Heart right ventricle (tissue), 16 donors: ENCODE measurements at regions not wholly inside any gene's neighbourhood (a gene's known extent, or its start where the extent isn't known, plus 50 kb on each side); places are given as distances from the start of the nearest gene placed in this dataset.

Experiments
- ATAC-seq, 8 donors: fragments of 200-7000 bp; cut with Tn5 transposase; one replicate each; pipeline ENCODE4 v1.9.1; 2020; ENCODE audit warnings: mild to moderate bottlenecking in 8 of 8, moderate library complexity in 8 of 8, moderate number of reproducible peaks in 1 of 8
- DNase-seq, 2 donors: peaks; one replicate each; pipeline ENCODE4 v3.0.0-alpha.2; 2020
- H3K27ac ChIP-seq, 10 donors: fragments of 200-600 bp; sonication (generic) in 2 of 10; one replicate each; pipeline versions ENCODE4 v1.5.0 to v1.8.0; 2020 to 2022; ENCODE audit warnings: mild to moderate bottlenecking in 3 of 10
- H3K27me3 ChIP-seq, 7 donors: fragments of 200-600 bp; one replicate each; pipeline ENCODE4 v1.8.0; 2021 to 2022; ENCODE audit warnings: mild to moderate bottlenecking in 2 of 7
- H3K36me3 ChIP-seq, 9 donors: fragments of 200-600 bp; sonication (generic) in 1 of 9; one replicate each; pipeline versions ENCODE4 v1.5.0 to v1.8.0; 2020 to 2022; ENCODE audit warnings: mild to moderate bottlenecking in 2 of 9
- H3K4me1 ChIP-seq, 9 donors: fragments of 200-600 bp; sonication (generic) in 1 of 9; one replicate each; pipeline versions ENCODE4 v1.5.0 to v1.8.0; 2020 to 2022; ENCODE audit warnings: mild to moderate bottlenecking in 4 of 9
- H3K4me3 ChIP-seq, 10 donors: fragments of 200-600 bp; sonication (generic) in 2 of 10; one replicate each; pipeline versions ENCODE4 v1.5.0 to v1.8.0; 2020 to 2022; ENCODE audit warnings: mild to moderate bottlenecking in 7 of 10, moderate library complexity in 2 of 10
- H3K9me3 ChIP-seq, 11 donors: fragments of 200-600 bp in 10 of 11; sonication (generic) in 2 of 11; one replicate each; pipeline versions ENCODE4 v1.5.0 to v1.8.0; 2013 to 2022; ENCODE audit warnings: mild to moderate bottlenecking in 2 of 11, control low read depth in 1 of 11, moderate library complexity in 1 of 11
- CTCF ChIP-seq, 9 donors: fragments of 200-600 bp; sonication (generic) in 2 of 9; IDR thresholded peaks; one replicate each; pipeline versions ENCODE4 v1.5.0 to v1.8.0; 2021 to 2022; ENCODE audit warnings: antibody characterized with exemption in 9 of 9, mild to moderate bottlenecking in 5 of 9, moderate library complexity in 1 of 9
- WGBS, 2 donors: extraction: QIAGEN DNeasy Blood & Tissue Kit; methylation state at CpG; one replicate each; pipeline ENCODE4 v1.1.7; 2013; ENCODE audit warnings: inconsistent platforms in 1 of 2; 5-methylcytosine and 5-hydroxymethylcytosine counted together
- intact Hi-C, 10 donors: fragments of 100-400 bp; cut with DNase I; formaldehyde crosslinking; loops; one replicate each; pipeline versions ENCODE4 v1.11.1 to v1.14.2; 2022
- donor health status: Arrhythmogenic right ventricular cardiomyopathy.
- donor health status: ischemic (EF 13 %, LVEDD 7.1; RV severe dilation, severe dysfunction).
- donor health status: healthy with polysubstance abuse.
- donor health status: DM: no; HTN: yes; CAD: no.
- donor health status: DM: no; HTN: no; CAD: no.
- donor health status: ischemic (EF 25% LVEDD 6.9; RV normal size, moderate dysfunction).
- donor health status: ischemic (EF 25% LVEDD 5.7; RV mildly dilated, moderate dysfunction).
- donor health status: healthy.
- donor health status: DM: yes; HTN: yes; CAD: no.
- donor health status: Ischemic cardiomyopathy.
- donor health status: ischemic (EF 35%, LVEDD 5.7; RV mildly dilated, moderate dysfunction).
- donor health status: nonischemic (EF 11% LVEDD 7.7; RV severe dilation, severe dysfunction).
- donor health status: DM: yes; HTN: yes; CAD: no.
- donor health status: PGD.
- donor health status: ischemic (EF 29% LVEDD 5.4; RV normal size, mild dysfunction).
- donor health status: nonischemic (EF 23%, LVEDD 6.1; RV moderate dilation, normal function).

DNA sequence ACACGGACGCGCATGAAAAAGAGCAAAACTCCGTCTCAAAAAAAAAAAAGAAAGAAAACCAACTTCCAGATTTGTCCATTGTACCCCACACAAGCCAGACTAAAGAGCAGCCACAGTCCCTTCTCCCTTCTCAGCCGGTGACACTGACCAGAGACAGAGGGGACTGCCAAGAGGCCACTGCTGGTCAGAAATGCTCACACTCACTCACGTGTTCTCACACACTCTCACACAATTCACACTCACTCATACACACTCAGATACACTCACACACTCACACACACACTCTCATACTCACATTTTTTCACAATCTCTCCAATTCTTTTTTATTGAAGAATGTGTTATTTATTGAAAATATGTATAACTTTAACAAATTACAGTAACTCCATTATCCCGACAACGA, 90.8 kb upstream of the RAB4A start:
- Histone ChIP-seq H3K4me3 (no peak overlapping the region), H3K27ac (no peak overlapping the region), H3K9me3 (no peaks in the 10 kb centered on the region), H3K36me3 (no peaks in the 10 kb centered on the region), H3K27me3 (peaks cover 0 to 7% (median 0%) of the 10 kb centered on the region in 7 donors), H3K4me1 (no peaks in the 10 kb centered on the region)
- intact Hi-C loops = no loop called here
- no peak for ATAC-seq
- no peak for TF ChIP-seq CTCF (IDR thresholded peaks at IDR 0.05)
- 87 to 91% methylated on average over 8 of the region's 8 CpGs for WGBS, 2 donors
- no peak for DNase-seq

DNA sequence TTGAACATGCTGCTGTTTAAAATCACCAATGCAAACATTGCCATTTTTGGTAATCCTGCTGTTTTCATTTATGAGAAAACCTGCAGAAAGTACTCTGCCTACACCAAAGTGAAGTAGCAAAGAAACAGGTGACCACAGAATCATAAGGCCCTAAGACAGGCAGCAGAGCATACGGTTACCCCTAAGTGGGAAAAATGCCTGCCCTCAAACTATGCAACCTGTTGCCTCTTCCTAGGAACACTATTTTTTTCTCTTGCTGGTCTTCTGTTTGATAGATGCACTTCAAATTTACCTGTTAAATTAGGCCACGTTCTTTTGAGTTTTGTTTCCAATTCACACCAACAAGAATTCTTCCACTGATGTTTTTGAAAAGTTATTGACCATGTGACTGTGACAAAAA, 89.5 kb upstream of the RAB4A start:
- 94 to 98% methylated on average over 2 of the region's 2 CpGs for WGBS, 2 donors
- Histone ChIP-seq H3K27me3 (peaks cover 0 to 7% (median 0%) of the 10 kb centered on the region in 7 donors), H3K4me1 (no peaks in the 10 kb centered on the region), H3K9me3 (no peaks in the 10 kb centered on the region), H3K4me3 (no peak overlapping the region), H3K27ac (no peak overlapping the region), H3K36me3 (no peaks in the 10 kb centered on the region)
- DNase-seq (no peak), ATAC-seq (no peak)
- TF ChIP-seq CTCF (IDR thresholded peaks at IDR 0.05) = no peak
- intact Hi-C loops = no loop called here

DNA sequence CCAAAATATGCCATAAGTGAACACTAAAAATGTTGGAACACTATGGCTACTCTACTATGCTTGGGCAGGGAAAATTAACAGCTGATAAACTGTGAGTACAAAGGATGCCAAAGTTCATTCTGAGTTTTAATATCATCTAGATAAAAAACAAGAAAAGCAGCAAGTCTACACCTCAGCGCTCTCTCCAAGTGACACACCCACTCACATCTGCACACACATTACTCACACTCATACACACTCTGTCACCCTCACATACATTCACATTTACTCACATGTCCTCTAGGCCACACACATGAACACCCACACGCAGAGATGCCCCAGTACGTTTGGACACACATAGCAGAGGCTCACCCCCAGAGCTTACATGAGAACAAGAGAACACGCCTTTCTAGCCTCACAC, 87.3 kb upstream of the RAB4A start:
- DNase-seq = no peak
- intact Hi-C loops = no loop called here
- Histone ChIP-seq H3K4me1 (no peaks in the 10 kb centered on the region), H3K36me3 (no peaks in the 10 kb centered on the region), H3K27me3 (peaks cover 0 to 10% (median 0%) of the 10 kb centered on the region in 7 donors), H3K4me3 (no peak overlapping the region), H3K9me3 (no peaks in the 10 kb centered on the region), H3K27ac (no peak overlapping the region)
- ATAC-seq = no peak
- 91 to 93% methylated on average over 4 of the region's 4 CpGs for WGBS, 2 donors
- TF ChIP-seq CTCF (IDR thresholded peaks at IDR 0.05) = no peak

- H3K4me3 ChIP-seq = no peak overlapping the region
- no peaks in the 10 kb centered on the region for H3K9me3 ChIP-seq
- no peak for TF ChIP-seq CTCF (IDR thresholded peaks at IDR 0.05)
- intact Hi-C loops = no loop called here
- H3K27me3 ChIP-seq = peaks cover 0 to 10% (median 0%) of the 10 kb centered on the region in 7 donors
- H3K27ac ChIP-seq = no peak overlapping the region
- 65 to 72% methylated on average over 4 of the region's 4 CpGs for WGBS, 2 donors
- ATAC-seq (no peak), DNase-seq (no peak)
- H3K4me1 ChIP-seq = no peaks in the 10 kb centered on the region
- no peaks in the 10 kb centered on the region for H3K36me3 ChIP-seq
These were observed 86.8 kb upstream of the RAB4A start for GRCh38 chr1:229184066-229184465.

- no peaks in the 10 kb centered on the region for H3K4me1 ChIP-seq
- H3K9me3 ChIP-seq = no peaks in the 10 kb centered on the region
- intact Hi-C loops = no loop called here
- 97% methylated on average over 4 of the region's 4 CpGs for WGBS, 2 donors
- no peak overlapping the region for H3K4me3 ChIP-seq
- peaks cover 0 to 13% (median 0%) of the 10 kb centered on the region in 7 donors for H3K27me3 ChIP-seq
- DNase-seq = no peak
- no peaks in the 10 kb centered on the region for H3K36me3 ChIP-seq
- no peak overlapping the region for H3K27ac ChIP-seq
- TF ChIP-seq CTCF (IDR thresholded peaks at IDR 0.05) = no peak
- no peak for ATAC-seq
These were observed 84.9 kb upstream of the RAB4A start for GRCh38 chr1:229185963-229186362.
